ENCODE measurements at regions not wholly inside any gene's neighbourhood (a gene's known extent, or its start where the extent isn't known, plus 50 kb on each side); places are given as distances from the start of the nearest gene placed in this dataset.

DNA sequence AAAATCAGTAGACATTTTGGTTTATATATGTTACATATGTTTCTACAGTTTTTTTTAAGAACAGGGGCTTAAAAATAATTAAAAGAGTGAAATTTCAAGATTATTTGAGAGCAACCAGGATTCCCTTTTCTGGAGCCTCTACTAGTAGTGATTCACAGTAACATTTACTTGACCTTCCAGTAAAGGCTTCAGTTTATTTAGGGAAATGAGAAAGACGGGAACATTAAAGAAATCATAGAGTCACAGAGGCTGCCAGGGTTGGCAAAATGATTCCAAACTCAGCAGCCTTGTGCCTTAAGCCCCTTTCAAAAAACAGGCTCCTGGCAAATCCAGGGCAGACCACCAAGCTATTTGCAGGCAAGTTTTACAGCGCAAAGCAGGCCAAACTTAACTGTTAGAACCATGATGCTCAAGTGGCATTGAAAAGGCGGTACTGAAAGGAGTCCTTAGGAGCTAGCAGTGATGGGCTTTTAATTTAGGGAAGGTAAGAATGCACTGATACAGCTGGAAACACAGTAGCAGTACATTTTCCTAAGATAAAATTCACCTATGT is 201.1 kb upstream of the ADAMTS9 start:
- no peaks in the 10 kb centered on the region for H3K27me3 ChIP-seq
- no peak for DNase-seq
- no peaks in the 10 kb centered on the region for H3K9me3 ChIP-seq
- H3K4me3 ChIP-seq = no peak overlapping the region
- intact Hi-C loops (cut with DNase I; ENCODE audit: low total_unique reads) (no loop called here), in situ Hi-C loops (cut with MboI; ENCODE audit: low pct_ligation_motif_present in 1 of 4, low pct_unique_long_range_greater_than_20kb in 1 of 4, low sequenced_read_pairs in 3 of 4) (no loop called here)
- H3K36me3 ChIP-seq = no peaks in the 10 kb centered on the region
- peaks cover 0 to 30% (median 0%) of the 10 kb centered on the region in 4 donors for H3K4me1 ChIP-seq
- TF ChIP-seq, protein P1, sequence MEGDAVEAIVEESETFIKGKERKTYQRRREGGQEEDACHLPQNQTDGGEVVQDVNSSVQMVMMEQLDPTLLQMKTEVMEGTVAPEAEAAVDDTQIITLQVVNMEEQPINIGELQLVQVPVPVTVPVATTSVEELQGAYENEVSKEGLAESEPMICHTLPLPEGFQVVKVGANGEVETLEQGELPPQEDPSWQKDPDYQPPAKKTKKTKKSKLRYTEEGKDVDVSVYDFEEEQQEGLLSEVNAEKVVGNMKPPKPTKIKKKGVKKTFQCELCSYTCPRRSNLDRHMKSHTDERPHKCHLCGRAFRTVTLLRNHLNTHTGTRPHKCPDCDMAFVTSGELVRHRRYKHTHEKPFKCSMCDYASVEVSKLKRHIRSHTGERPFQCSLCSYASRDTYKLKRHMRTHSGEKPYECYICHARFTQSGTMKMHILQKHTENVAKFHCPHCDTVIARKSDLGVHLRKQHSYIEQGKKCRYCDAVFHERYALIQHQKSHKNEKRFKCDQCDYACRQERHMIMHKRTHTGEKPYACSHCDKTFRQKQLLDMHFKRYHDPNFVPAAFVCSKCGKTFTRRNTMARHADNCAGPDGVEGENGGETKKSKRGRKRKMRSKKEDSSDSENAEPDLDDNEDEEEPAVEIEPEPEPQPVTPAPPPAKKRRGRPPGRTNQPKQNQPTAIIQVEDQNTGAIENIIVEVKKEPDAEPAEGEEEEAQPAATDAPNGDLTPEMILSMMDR (IDR thresholded peaks at IDR 0.05) = no peak
- no peak for TF ChIP-seq POLR2AphosphoS5 (IDR thresholded peaks at IDR 0.05)
- TF ChIP-seq POLR2A (IDR thresholded peaks at IDR 0.05) = no peak
- no peak for TF ChIP-seq EP300 (IDR thresholded peaks at IDR 0.05; ENCODE audit: low read depth)
- WGBS, 2 donors (ENCODE audit: low coverage in 1 of 2) = 76 to 81% methylated on average over 2 to 3 of the region's 3 CpGs
- peak overlapping the region in 3 of 4 donors; percentile 41 to 59 (median 43) for H3K27ac ChIP-seq

DNA sequence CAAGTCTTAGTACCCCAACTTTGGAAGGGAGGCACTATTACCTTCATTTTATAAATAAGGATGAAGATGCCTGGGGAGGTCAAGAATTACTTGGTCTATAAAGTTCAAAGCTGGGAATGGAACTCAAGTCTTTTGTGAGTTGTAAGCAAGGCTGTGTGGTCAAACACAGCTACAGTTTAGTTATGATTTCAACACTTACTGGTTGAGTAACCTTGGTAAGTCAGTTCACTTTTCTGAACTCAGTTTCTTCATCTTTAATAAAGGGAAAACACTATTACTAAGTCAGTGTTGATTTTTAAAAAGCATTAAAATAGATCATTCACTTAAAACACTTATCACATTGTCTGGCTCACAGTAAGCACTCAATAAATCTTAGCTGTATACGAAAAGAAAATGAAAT is 200.4 kb upstream of the ADAMTS9 start:
- H3K27me3 ChIP-seq = no peaks in the 10 kb centered on the region
- H3K9me3 ChIP-seq = no peaks in the 10 kb centered on the region
- no peaks in the 10 kb centered on the region for H3K36me3 ChIP-seq
- WGBS, 2 donors (ENCODE audit: low coverage in 1 of 2) = 57 to 63% methylated on average over 1 of the region's 1 CpG
- DNase-seq = no peak
- in situ Hi-C loops (cut with MboI; ENCODE audit: low pct_ligation_motif_present in 1 of 4, low pct_unique_long_range_greater_than_20kb in 1 of 4, low sequenced_read_pairs in 3 of 4) = no loop called here
- H3K27ac ChIP-seq = peak overlapping the region in 3 of 4 donors; percentile 41 to 59 (median 43)
- no peak overlapping the region for H3K4me3 ChIP-seq
- TF ChIP-seq POLR2A (IDR thresholded peaks at IDR 0.05) = no peak
- TF ChIP-seq POLR2AphosphoS5 (IDR thresholded peaks at IDR 0.05) = no peak
- TF ChIP-seq, protein P1 (IDR thresholded peaks at IDR 0.05) = no peak
- no peak for TF ChIP-seq EP300 (IDR thresholded peaks at IDR 0.05; ENCODE audit: low read depth)
- peaks cover 0 to 30% (median 0%) of the 10 kb centered on the region in 4 donors for H3K4me1 ChIP-seq
- intact Hi-C loops (cut with DNase I; ENCODE audit: low total_unique reads) = no loop called here

DNA sequence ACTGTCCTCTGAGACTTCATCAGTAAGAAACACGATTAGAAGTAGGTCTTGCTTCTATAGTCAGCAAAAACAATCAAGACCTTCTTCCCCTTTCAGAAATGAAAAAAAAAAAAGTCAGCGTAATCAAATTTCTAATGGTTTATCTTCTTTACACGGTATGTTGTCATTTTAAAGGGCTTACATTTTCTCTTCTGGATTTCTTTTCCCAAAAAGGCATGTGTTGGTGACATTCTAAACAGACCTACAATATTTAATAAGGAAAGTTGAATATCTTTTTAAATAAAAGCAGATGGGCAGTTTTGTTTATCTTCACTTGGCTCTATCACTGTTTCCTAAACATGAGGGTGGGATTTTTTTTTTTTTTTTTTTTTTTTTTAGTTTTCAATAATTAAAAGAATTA is 197.3 kb upstream of the ADAMTS9 start:
- H3K27ac ChIP-seq = peak overlapping the region in 3 of 4 donors; percentile 12 to 25 (median 18)
- TF ChIP-seq EP300 (IDR thresholded peaks at IDR 0.05; ENCODE audit: low read depth) (no peak), POLR2A (IDR thresholded peaks at IDR 0.05) (no peak), POLR2AphosphoS5 (IDR thresholded peaks at IDR 0.05) (no peak)
- TF ChIP-seq, protein P1 (IDR thresholded peaks at IDR 0.05) = no peak
- no peaks in the 10 kb centered on the region for H3K9me3 ChIP-seq
- no peak for DNase-seq
- H3K36me3 ChIP-seq = no peaks in the 10 kb centered on the region
- no peak overlapping the region for H3K4me3 ChIP-seq
- WGBS, 2 donors (ENCODE audit: low coverage in 1 of 2) = 71 to 78% methylated on average over 3 of the region's 3 CpGs
- intact Hi-C loops (cut with DNase I; ENCODE audit: low total_unique reads) = no loop called here
- peaks cover 0 to 25% (median 0%) of the 10 kb centered on the region in 4 donors for H3K4me1 ChIP-seq
- H3K27me3 ChIP-seq = no peaks in the 10 kb centered on the region
- in situ Hi-C loops (cut with MboI; ENCODE audit: low pct_ligation_motif_present in 1 of 4, low pct_unique_long_range_greater_than_20kb in 1 of 4, low sequenced_read_pairs in 3 of 4) = no loop called here

DNA sequence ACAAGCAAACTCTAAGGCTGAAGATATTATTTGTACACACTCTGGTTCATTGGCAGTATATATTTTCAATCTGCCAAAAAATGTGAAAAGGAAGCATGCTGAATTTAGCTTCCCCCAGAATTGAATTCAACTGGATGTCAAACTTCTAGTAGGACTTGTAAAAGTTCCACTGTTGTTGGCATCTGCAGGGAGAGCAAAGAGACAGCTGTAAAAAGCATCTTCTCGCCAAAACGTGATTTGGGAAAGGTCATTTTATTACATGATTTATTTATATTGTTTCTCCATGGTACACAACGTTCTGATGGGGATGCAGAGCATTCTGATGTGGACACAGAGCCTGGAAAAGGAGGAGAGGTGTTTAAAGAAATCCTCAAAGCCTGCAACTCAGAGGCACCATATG is 196.7 kb upstream of the ADAMTS9 start:
- TF ChIP-seq POLR2AphosphoS5 (IDR thresholded peaks at IDR 0.05) (peak in 1 of 3 donors; percentile 46), EP300 (IDR thresholded peaks at IDR 0.05; ENCODE audit: low read depth) (no peak), POLR2A (IDR thresholded peaks at IDR 0.05) (no peak)
- TF ChIP-seq, protein P1 (IDR thresholded peaks at IDR 0.05) = no peak
- WGBS, 2 donors (ENCODE audit: low coverage in 1 of 2) = 36 to 45% methylated on average over 3 of the region's 3 CpGs
- DNase-seq = no peak
- Histone ChIP-seq H3K36me3 (no peaks in the 10 kb centered on the region), H3K9me3 (no peaks in the 10 kb centered on the region), H3K27ac (peak overlapping the region in 2 of 4 donors; percentile 12 to 18), H3K27me3 (no peaks in the 10 kb centered on the region), H3K4me3 (no peak overlapping the region), H3K4me1 (peaks cover 0 to 20% (median 0%) of the 10 kb centered on the region in 4 donors)
- in situ Hi-C loops (cut with MboI; ENCODE audit: low pct_ligation_motif_present in 1 of 4, low pct_unique_long_range_greater_than_20kb in 1 of 4, low sequenced_read_pairs in 3 of 4) = no loop called here
- intact Hi-C loops (cut with DNase I; ENCODE audit: low total_unique reads) = no loop called here

Data from transverse colon (tissue), 4 donors.